LNCaP clone FGC (cell line): ENCODE measurements at regions not wholly inside any gene's neighbourhood (a gene's known extent, or its start where the extent isn't known, plus 50 kb on each side); places are given as distances from the start of the nearest gene placed in this dataset.

Experiments
- DNase-seq: peaks from one replicate; pipeline ENCODE4 v3.0.0-alpha.2; 2011; ENCODE audit warnings: low read depth
- H3K4me3 ChIP-seq: 2 replicates; pipeline ENCODE4 v1.5.1; 2011; ENCODE audit warnings: mild to moderate bottlenecking, low read depth, low read length, control low read depth
- TF ChIP-seq, protein P1 (sequence below): IDR thresholded peaks from 2 replicates; pipeline ENCODE4 v1.5.1; 2012; ENCODE audit warnings: mild to moderate bottlenecking; ENCODE audit not compliant: control insufficient read depth, insufficient read depth; ENCODE audit errors: extremely low read depth

DNA sequence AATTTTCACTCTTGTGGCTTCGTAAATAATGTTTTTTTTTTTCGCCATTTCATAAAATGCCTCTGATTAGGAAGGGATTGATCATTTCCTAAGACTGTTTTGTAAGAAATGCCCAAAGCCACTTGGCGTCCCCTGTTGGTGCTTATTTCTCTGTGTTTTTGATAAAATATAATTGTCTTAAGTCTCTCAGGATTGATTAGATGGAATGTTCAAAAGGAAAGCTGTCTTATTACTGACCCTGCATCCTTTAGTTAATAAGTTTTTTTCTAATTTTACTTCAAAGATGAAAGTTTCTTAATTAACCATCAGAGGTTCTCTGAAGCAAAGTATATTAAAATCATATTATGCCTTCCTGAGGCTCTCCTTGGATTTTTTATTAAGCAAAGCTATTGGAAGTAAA is 624.3 kb upstream of the TENM4 start:
- H3K4me3 ChIP-seq, result no peak overlapping the region
- DNase-seq, result no peak
- TF ChIP-seq, protein P1, sequence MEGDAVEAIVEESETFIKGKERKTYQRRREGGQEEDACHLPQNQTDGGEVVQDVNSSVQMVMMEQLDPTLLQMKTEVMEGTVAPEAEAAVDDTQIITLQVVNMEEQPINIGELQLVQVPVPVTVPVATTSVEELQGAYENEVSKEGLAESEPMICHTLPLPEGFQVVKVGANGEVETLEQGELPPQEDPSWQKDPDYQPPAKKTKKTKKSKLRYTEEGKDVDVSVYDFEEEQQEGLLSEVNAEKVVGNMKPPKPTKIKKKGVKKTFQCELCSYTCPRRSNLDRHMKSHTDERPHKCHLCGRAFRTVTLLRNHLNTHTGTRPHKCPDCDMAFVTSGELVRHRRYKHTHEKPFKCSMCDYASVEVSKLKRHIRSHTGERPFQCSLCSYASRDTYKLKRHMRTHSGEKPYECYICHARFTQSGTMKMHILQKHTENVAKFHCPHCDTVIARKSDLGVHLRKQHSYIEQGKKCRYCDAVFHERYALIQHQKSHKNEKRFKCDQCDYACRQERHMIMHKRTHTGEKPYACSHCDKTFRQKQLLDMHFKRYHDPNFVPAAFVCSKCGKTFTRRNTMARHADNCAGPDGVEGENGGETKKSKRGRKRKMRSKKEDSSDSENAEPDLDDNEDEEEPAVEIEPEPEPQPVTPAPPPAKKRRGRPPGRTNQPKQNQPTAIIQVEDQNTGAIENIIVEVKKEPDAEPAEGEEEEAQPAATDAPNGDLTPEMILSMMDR, result no peak

DNA sequence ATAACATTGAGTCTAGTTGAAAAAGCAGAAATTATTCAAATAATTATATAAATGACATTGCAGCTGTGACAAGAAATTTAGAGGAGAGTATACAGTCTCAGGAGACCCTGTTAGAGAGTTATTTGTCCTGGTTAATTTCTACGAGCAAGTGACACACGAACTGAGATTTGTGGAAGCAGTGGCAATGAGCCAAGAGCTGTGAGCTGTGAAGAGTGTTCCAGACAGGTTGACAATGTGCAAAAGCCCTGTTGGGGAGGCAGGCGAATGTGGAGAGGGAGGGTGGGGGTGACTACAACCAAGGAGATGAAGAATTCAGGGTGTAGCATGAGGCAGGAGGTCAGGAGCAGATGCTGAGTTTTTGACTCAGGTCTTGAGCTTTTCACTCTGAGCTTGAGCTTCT is 620.2 kb upstream of the TENM4 start:
- TF ChIP-seq, protein P1, result no peak
- no peak overlapping the region for H3K4me3 ChIP-seq
- DNase-seq, result no peak

GRCh38 chr11:80054582-80055165 is 613.8 kb upstream of the TENM4 start:
- DNase-seq, result no peak
- TF ChIP-seq, protein P1, result no peak
- no peak overlapping the region for H3K4me3 ChIP-seq

GRCh38 chr11:80048513-80048912 is 607.7 kb upstream of the TENM4 start:
- no peak overlapping the region for H3K4me3 ChIP-seq
- DNase-seq, result no peak
- TF ChIP-seq, protein P1, result no peak

- TF ChIP-seq, protein P1, result no peak
- H3K4me3 ChIP-seq, result no peak overlapping the region
- DNase-seq, result no peak
Observed at GRCh38 chr11:80041136-80042000, 600.5 kb upstream of the TENM4 start.

- H3K4me3 ChIP-seq, result no peak overlapping the region
- no peak for DNase-seq
- TF ChIP-seq, protein P1, result no peak
Observed at GRCh38 chr11:80034801-80035200, 594.0 kb upstream of the TENM4 start.
